CD4-positive, CD25-positive, alpha-beta regulatory T cell (primary cell): ENCODE measurements at regions not wholly inside any gene's neighbourhood (a gene's known extent, or its start where the extent isn't known, plus 50 kb on each side); places are given as distances from the start of the nearest gene placed in this dataset.

Source experiments
- ATAC-seq, 2 donors: fragments of 150-1000 bp; cut with Tn5 transposase; one replicate each; pipeline ENCODE4 v1.10.0; 2021; ENCODE audit warnings: low read depth in 2 of 2, moderate number of reproducible peaks in 2 of 2, moderate library complexity in 1 of 2
- DNase-seq, 3 donors: peaks; one replicate each; pipeline versions ENCODE4 v3.0.0 to v3.0.0-alpha.2; 2012 to 2022; ENCODE audit warnings: mixed read lengths in 1 of 3
- H3K27ac ChIP-seq: one replicate; pipeline ENCODE4 v1.7.0; 2013; ENCODE audit warnings: mild to moderate bottlenecking, low read length; ENCODE audit not compliant: insufficient read depth, poor library complexity, severe bottlenecking
- H3K27me3 ChIP-seq: one replicate; pipeline ENCODE4 v1.7.0; 2013; ENCODE audit warnings: low read length; ENCODE audit not compliant: control insufficient read depth, insufficient read depth
- H3K36me3 ChIP-seq: one replicate; pipeline ENCODE4 v1.7.0; 2013; ENCODE audit warnings: mild to moderate bottlenecking, low read length, moderate library complexity; ENCODE audit not compliant: control insufficient read depth, insufficient read depth
- H3K4me1 ChIP-seq: 2 replicates; pipeline ENCODE4 v1.7.0; 2013; ENCODE audit warnings: mild to moderate bottlenecking, low read length; ENCODE audit not compliant: insufficient read depth, control insufficient read depth, poor library complexity, severe bottlenecking
- H3K4me3 ChIP-seq: one replicate; pipeline ENCODE4 v1.7.0; 2013; ENCODE audit warnings: low read depth, mild to moderate bottlenecking, low read length, moderate library complexity
- H3K9me3 ChIP-seq, 2 experiments: 1 replicate in 1 of 2; 2 replicates in 1 of 2; pipeline ENCODE4 v1.7.0; 2013; ENCODE audit warnings: low read length in 2 of 2, mild to moderate bottlenecking in 1 of 2, moderate library complexity in 1 of 2; ENCODE audit not compliant: control insufficient read depth in 2 of 2
- H3K27ac Mint-ChIP-seq, 3 donors: one replicate each; pipeline ENCODE4 v1.8.0; 2020 to 2022; ENCODE audit warnings: mild to moderate bottlenecking in 3 of 3, mixed read lengths in 3 of 3, moderate library complexity in 2 of 3
- H3K27me3 Mint-ChIP-seq: one replicate; pipeline ENCODE4 v1.8.0; 2022; ENCODE audit warnings: mild to moderate bottlenecking, mixed read lengths
- H3K36me3 Mint-ChIP-seq: one replicate; pipeline ENCODE4 v1.8.0; 2020; ENCODE audit warnings: mixed read lengths
- H3K4me1 Mint-ChIP-seq, 4 donors: one replicate each; pipeline ENCODE4 v1.8.0; 2020 to 2022; ENCODE audit warnings: mixed read lengths in 4 of 4, mild to moderate bottlenecking in 1 of 4
- H3K4me3 Mint-ChIP-seq, 4 donors: one replicate each; pipeline ENCODE4 v1.8.0; 2020 to 2022; ENCODE audit warnings: mild to moderate bottlenecking in 4 of 4, mixed read lengths in 4 of 4, moderate library complexity in 3 of 4
- H3K9me3 Mint-ChIP-seq, 7 donors: one replicate each; pipeline ENCODE4 v1.8.0; 2020 to 2022; ENCODE audit warnings: mixed read lengths in 7 of 7, mild to moderate bottlenecking in 3 of 7, moderate library complexity in 2 of 7

DNA sequence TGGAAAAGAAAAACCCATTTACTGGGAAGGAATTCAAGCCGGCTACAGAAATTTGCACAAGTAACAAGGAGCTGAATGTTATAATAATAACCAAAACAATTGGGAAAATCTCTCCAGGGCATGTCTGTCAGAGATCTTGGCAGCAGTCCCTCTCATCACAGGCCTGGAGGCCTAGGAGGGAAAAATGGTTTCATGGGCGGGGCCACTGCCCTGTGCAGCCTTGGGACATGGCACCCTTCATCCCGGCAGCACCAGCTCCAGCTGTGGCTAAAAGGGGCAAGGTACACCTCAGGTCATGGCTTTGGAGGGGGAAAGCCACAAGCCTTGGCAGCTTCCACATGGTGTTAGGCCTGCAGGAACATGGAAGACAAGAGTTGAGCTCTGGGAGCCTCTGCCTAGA is 513.1 kb upstream of the CNKSR2 start:
- no peaks in the 10 kb centered on the region for H3K4me1 ChIP-seq
- H3K27me3 Mint-ChIP-seq = no peaks in the 10 kb centered on the region
- no peak overlapping the region for H3K4me3 Mint-ChIP-seq
- H3K4me3 ChIP-seq = no peak overlapping the region
- no peaks in the 10 kb centered on the region for H3K36me3 Mint-ChIP-seq
- H3K9me3 Mint-ChIP-seq = peaks cover 2 to 22% (median 6%) of the 10 kb centered on the region in 7 donors
- no peaks in the 10 kb centered on the region for H3K36me3 ChIP-seq
- H3K4me1 Mint-ChIP-seq = no peaks in the 10 kb centered on the region
- no peak overlapping the region for H3K27ac Mint-ChIP-seq
- no peaks in the 10 kb centered on the region for H3K27me3 ChIP-seq
- DNase-seq (no peak), ATAC-seq (no peak)
- H3K9me3 ChIP-seq = peaks cover 0 to 3% of the 10 kb centered on the region in 2 experiments
- H3K27ac ChIP-seq = no peak overlapping the region

DNA sequence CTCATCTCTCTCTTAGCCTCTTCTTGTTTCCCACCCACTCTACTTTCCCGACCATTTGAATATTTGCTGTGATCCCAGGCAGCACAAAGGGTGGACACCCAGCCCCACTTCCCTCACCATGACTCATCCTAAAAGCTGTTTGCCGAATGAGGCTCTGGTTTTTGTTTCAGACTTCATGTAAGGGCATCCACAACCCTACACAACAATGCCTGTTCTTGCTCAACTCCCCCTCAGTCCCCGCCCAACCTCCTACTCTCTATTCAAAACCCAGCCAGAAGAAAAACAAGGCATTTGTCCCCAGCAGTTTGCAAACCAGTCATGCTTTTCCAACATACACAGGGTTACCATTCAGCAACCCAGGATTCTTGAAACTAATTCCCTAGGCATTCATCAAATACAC is 516.5 kb upstream of the CNKSR2 start:
- no peaks in the 10 kb centered on the region for H3K36me3 Mint-ChIP-seq
- no peaks in the 10 kb centered on the region for H3K4me1 Mint-ChIP-seq
- Histone ChIP-seq H3K27me3 (no peaks in the 10 kb centered on the region), H3K9me3 (peaks cover 0 to 3% of the 10 kb centered on the region in 2 experiments), H3K4me3 (no peak overlapping the region), H3K27ac (no peak overlapping the region), H3K36me3 (no peaks in the 10 kb centered on the region), H3K4me1 (no peaks in the 10 kb centered on the region)
- ATAC-seq = no peak
- H3K9me3 Mint-ChIP-seq = peaks cover 0 to 22% (median 7%) of the 10 kb centered on the region in 7 donors
- no peaks in the 10 kb centered on the region for H3K27me3 Mint-ChIP-seq
- H3K4me3 Mint-ChIP-seq = no peak overlapping the region
- H3K27ac Mint-ChIP-seq = no peak overlapping the region
- DNase-seq = no peak

GRCh38 chrX:20838477-20838876 is 535.7 kb upstream of the CNKSR2 start:
- Histone ChIP-seq H3K27me3 (no peaks in the 10 kb centered on the region), H3K9me3 (no peaks in the 10 kb centered on the region), H3K4me1 (no peaks in the 10 kb centered on the region), H3K36me3 (no peaks in the 10 kb centered on the region), H3K4me3 (no peak overlapping the region), H3K27ac (no peak overlapping the region)
- ATAC-seq = no peak
- Mint-ChIP-seq H3K36me3 (no peaks in the 10 kb centered on the region), H3K4me1 (no peaks in the 10 kb centered on the region), H3K27me3 (no peaks in the 10 kb centered on the region), H3K9me3 (peaks cover 0 to 2% (median 0%) of the 10 kb centered on the region in 7 donors), H3K4me3 (no peak overlapping the region), H3K27ac (no peak overlapping the region)
- no peak for DNase-seq

DNA sequence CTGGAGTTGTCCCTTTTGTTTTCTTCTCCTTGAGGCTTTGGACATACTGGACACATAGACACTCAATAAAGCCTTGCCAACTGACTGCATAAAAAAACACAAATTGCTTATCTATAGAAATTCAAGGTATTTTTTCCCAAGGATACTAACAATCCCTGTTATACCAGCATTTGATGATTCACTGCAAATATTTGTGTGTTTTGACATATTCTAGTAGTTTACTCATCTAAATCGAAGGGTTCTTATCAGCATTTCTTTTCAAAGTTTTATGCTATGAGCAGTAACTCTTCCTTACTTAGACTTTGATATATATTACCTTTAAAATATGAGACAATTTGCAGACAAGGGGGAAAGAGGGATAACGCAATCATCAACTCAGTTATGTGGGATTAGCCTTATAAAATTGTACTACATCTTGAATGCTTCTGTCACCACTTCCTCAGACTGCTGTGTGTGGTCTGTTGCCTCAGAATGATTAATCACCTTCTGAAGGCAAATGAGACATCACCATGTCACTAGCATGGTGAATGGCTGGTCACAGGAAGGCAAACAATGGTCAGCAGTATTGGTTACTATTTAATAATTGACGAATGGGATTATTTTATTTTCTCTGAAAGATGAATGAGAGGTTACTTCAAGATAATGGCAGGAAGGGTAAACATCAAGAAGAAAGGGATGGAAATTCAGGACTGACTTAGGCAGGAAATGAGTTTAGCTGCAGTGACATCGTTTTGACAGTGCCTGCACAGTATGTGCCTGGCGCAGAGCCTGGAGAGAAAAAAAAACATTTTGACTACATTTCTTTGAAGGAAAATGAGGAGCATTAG is 544.3 kb upstream of the CNKSR2 start:
- Mint-ChIP-seq H3K9me3 (no peaks in the 10 kb centered on the region), H3K36me3 (no peaks in the 10 kb centered on the region), H3K4me1 (no peaks in the 10 kb centered on the region), H3K27ac (no peak overlapping the region), H3K27me3 (no peaks in the 10 kb centered on the region), H3K4me3 (no peak overlapping the region)
- ATAC-seq (no peak), DNase-seq (no peak)
- Histone ChIP-seq H3K4me3 (no peak overlapping the region), H3K27ac (no peak overlapping the region), H3K4me1 (no peaks in the 10 kb centered on the region), H3K27me3 (no peaks in the 10 kb centered on the region), H3K36me3 (no peaks in the 10 kb centered on the region), H3K9me3 (no peaks in the 10 kb centered on the region)

- H3K4me1 Mint-ChIP-seq = no peaks in the 10 kb centered on the region
- H3K9me3 ChIP-seq = no peaks in the 10 kb centered on the region
- H3K27me3 Mint-ChIP-seq = no peaks in the 10 kb centered on the region
- no peak for ATAC-seq
- no peak overlapping the region for H3K27ac Mint-ChIP-seq
- H3K36me3 ChIP-seq = no peaks in the 10 kb centered on the region
- peaks cover 0 to 7% (median 0%) of the 10 kb centered on the region in 7 donors for H3K9me3 Mint-ChIP-seq
- H3K27ac ChIP-seq = no peak overlapping the region
- no peak overlapping the region for H3K4me3 ChIP-seq
- no peaks in the 10 kb centered on the region for H3K27me3 ChIP-seq
- H3K4me3 Mint-ChIP-seq = no peak overlapping the region
- H3K4me1 ChIP-seq = no peaks in the 10 kb centered on the region
- H3K36me3 Mint-ChIP-seq = no peaks in the 10 kb centered on the region
- DNase-seq = no peak
Observed at GRCh38 chrX:20825984-20826383, 548.2 kb upstream of the CNKSR2 start.

- H3K9me3 ChIP-seq = no peaks in the 10 kb centered on the region
- H3K36me3 ChIP-seq = no peaks in the 10 kb centered on the region
- H3K27me3 ChIP-seq = no peaks in the 10 kb centered on the region
- DNase-seq (no peak), ATAC-seq (no peak)
- no peak overlapping the region for H3K4me3 ChIP-seq
- no peak overlapping the region for H3K27ac ChIP-seq
- H3K9me3 Mint-ChIP-seq = peaks cover 0 to 2% (median 0%) of the 10 kb centered on the region in 7 donors
- H3K27ac Mint-ChIP-seq = no peak overlapping the region
- no peaks in the 10 kb centered on the region for H3K36me3 Mint-ChIP-seq
- H3K4me3 Mint-ChIP-seq = no peak overlapping the region
- H3K4me1 ChIP-seq = no peaks in the 10 kb centered on the region
- no peaks in the 10 kb centered on the region for H3K4me1 Mint-ChIP-seq
- no peaks in the 10 kb centered on the region for H3K27me3 Mint-ChIP-seq
Observed at GRCh38 chrX:20803971-20804370, 537.3 kb upstream of the RPS6KA3 start.

- no peak overlapping the region for H3K4me3 ChIP-seq
- DNase-seq (no peak), ATAC-seq (no peak)
- Mint-ChIP-seq H3K9me3 (peaks cover 0 to 2% (median 0%) of the 10 kb centered on the region in 7 donors), H3K27me3 (no peaks in the 10 kb centered on the region), H3K4me1 (no peaks in the 10 kb centered on the region), H3K4me3 (no peak overlapping the region), H3K27ac (no peak overlapping the region), H3K36me3 (no peaks in the 10 kb centered on the region)
- H3K36me3 ChIP-seq = no peaks in the 10 kb centered on the region
- no peak overlapping the region for H3K27ac ChIP-seq
- H3K4me1 ChIP-seq = no peaks in the 10 kb centered on the region
- H3K9me3 ChIP-seq = no peaks in the 10 kb centered on the region
- no peaks in the 10 kb centered on the region for H3K27me3 ChIP-seq
Observed at GRCh38 chrX:20802036-20802435, 535.3 kb upstream of the RPS6KA3 start.

DNA sequence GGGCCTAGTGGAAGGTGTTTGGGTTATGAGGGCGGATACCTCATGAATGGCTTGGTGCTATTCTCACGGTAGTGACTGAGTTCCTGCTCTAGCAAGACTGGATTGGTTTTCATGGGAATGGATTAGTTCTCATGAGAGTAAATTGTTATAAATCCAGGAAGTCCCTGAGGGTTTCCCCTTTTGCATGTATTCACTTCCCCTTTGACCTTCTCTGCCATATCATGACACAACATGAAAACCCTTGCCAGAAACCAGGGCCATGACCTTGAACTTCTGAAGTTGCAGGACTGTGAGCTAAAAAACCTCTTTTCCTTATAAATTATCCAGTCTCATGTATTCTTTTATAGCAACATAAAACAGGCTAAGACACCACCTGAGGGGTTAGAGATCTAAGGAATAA is 529.7 kb upstream of the RPS6KA3 start:
- H3K9me3 ChIP-seq = no peaks in the 10 kb centered on the region
- H3K27ac ChIP-seq = no peak overlapping the region
- H3K36me3 ChIP-seq = no peaks in the 10 kb centered on the region
- H3K4me1 ChIP-seq = no peaks in the 10 kb centered on the region
- Mint-ChIP-seq H3K4me3 (no peak overlapping the region), H3K36me3 (no peaks in the 10 kb centered on the region), H3K27ac (no peak overlapping the region), H3K27me3 (no peaks in the 10 kb centered on the region), H3K9me3 (peaks cover 0 to 2% (median 0%) of the 10 kb centered on the region in 7 donors), H3K4me1 (no peaks in the 10 kb centered on the region)
- ATAC-seq = no peak
- no peak for DNase-seq
- H3K27me3 ChIP-seq = no peaks in the 10 kb centered on the region
- no peak overlapping the region for H3K4me3 ChIP-seq
